Testis (tissue), 2 donors: ENCODE measurements at regions not wholly inside any gene's neighbourhood (a gene's known extent, or its start where the extent isn't known, plus 50 kb on each side); places are given as distances from the start of the nearest gene placed in this dataset.

Source experiments
- DNase-seq: peaks from one replicate; pipeline ENCODE4 v3.0.0-alpha.2; 2019
- H3K27ac ChIP-seq, 2 donors: fragments of 200-600 bp; sonication (generic); one replicate each; pipeline ENCODE4 v1.5.1; 2019
- H3K27me3 ChIP-seq: fragments of 200-600 bp; sonication (generic); one replicate; pipeline ENCODE4 v1.5.1; 2019
- H3K36me3 ChIP-seq: fragments of 200-600 bp; sonication (generic); one replicate; pipeline ENCODE4 v1.5.1; 2017; ENCODE audit warnings: low read depth; ENCODE audit errors: missing control alignments
- H3K4me1 ChIP-seq: fragments of 200-600 bp; sonication (generic); one replicate; pipeline ENCODE4 v1.5.1; 2019
- H3K4me3 ChIP-seq, 2 donors: fragments of 200-600 bp; sonication (generic); one replicate each; pipeline ENCODE4 v1.5.1; 2017 to 2019
- H3K9me3 ChIP-seq: fragments of 200-600 bp; sonication (generic); one replicate; pipeline ENCODE4 v1.5.1; 2017
- CTCF ChIP-seq, 3 experiments: fragments of 450-650 bp in 2 of 3; fragments of 200-600 bp in 1 of 3; sonication (generic) in 1 of 3; IDR thresholded peaks; one replicate each; pipeline ENCODE4 v1.5.1; 2016 to 2019; ENCODE audit warnings: antibody characterized with exemption in 3 of 3, mild to moderate bottlenecking in 2 of 3, moderate library complexity in 1 of 3
- POLR2A ChIP-seq: fragments of 450-650 bp; IDR thresholded peaks from one replicate; pipeline ENCODE4 v1.6.1; 2017; ENCODE audit warnings: antibody characterized with exemption, mild to moderate bottlenecking, moderate library complexity
- whole genome bisulfite sequencing, 2 donors: methylation state at CpG; one replicate each; pipeline ENCODE4 v1.1.5; 2018; 5-methylcytosine and 5-hydroxymethylcytosine counted together
- intact Hi-C: fragments of 100-400 bp; cut with DNase I; formaldehyde crosslinking; loops from one replicate; pipeline ENCODE4 v1.15.1; 2023; ENCODE audit warnings: low total_unique reads

DNA sequence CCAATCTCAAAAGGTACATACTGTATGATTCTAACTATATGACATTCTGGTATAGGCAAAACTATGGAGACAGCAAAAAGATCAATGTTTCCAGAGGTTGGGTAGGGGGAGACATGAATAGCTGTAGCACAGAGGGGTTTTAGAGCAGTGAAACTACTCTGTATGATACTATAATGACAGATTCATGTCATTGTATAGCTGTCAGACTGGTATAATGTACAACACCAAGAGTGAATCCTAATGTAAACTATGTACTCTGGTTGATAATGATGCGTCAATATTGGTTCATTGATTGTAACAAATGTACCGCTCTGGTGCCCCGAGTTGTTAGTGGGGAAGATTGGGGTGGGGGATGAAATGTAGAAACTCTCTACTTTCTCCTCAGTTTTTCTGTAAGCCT, 172.4 kb upstream of the SPOPL start:
- intact Hi-C loops = no loop called here
- WGBS, 2 donors = 91 to 99% methylated on average over 3 of the region's 3 CpGs
- no peak for DNase-seq
- Histone ChIP-seq H3K27me3 (no peaks in the 10 kb centered on the region), H3K36me3 (no peaks in the 10 kb centered on the region), H3K9me3 (no peaks in the 10 kb centered on the region), H3K27ac (no peak overlapping the region), H3K4me1 (no peaks in the 10 kb centered on the region), H3K4me3 (no peak overlapping the region)
- TF ChIP-seq CTCF (IDR thresholded peaks at IDR 0.05) (no peak), POLR2A (no peak)

DNA sequence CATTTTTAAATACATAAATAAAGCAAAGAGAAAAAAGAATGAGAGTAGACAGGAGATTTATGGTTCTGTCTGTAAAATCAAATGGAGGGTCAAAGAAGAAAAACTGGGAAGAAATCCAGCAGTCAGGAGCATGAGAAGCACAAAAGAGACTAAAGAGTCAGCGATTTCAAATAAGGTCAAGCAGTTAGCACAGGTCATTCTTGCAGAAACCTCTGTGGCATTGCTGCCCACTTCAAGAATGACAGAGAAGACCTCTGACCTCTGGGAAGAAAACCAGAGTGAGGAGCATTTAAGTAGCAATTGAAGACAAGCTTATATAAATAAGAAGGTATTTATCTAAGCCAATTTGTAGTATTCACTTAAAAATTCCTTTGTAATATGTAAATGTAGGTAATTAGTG, 172.0 kb upstream of the SPOPL start:
- no peak for DNase-seq
- no peak overlapping the region for H3K4me3 ChIP-seq
- no peaks in the 10 kb centered on the region for H3K36me3 ChIP-seq
- TF ChIP-seq POLR2A (no peak), CTCF (IDR thresholded peaks at IDR 0.05) (no peak)
- no peaks in the 10 kb centered on the region for H3K27me3 ChIP-seq
- WGBS, 2 donors = 30 to 48% methylated on average over 1 of the region's 1 CpG
- intact Hi-C loops = no loop called here
- H3K27ac ChIP-seq = no peak overlapping the region
- no peaks in the 10 kb centered on the region for H3K4me1 ChIP-seq
- H3K9me3 ChIP-seq = no peaks in the 10 kb centered on the region

DNA sequence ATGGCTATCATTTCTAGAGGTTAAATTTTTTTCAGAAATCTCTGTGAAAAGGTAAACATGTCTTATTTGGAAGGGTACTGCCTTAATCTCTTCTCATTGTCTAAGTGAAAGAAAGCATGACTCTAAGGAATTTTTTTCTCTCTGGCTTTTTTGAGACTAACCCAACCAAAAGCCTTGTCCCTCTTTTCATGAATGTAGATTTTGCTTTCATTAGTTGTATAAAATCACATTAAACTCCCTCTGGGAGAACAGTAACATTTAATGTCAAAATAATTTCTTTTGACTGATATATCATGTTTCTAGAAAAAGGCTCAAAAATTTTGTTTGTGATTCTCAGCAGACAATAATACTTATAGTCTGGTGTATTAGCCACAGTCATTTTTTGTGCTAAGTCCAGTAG, 168.4 kb upstream of the SPOPL start:
- intact Hi-C loops = no loop called here
- H3K9me3 ChIP-seq = no peaks in the 10 kb centered on the region

GRCh38 chr2:138333677-138334076, 167.9 kb upstream of the SPOPL start:
- H3K4me3 ChIP-seq = no peak overlapping the region
- no peaks in the 10 kb centered on the region for H3K9me3 ChIP-seq
- H3K4me1 ChIP-seq = no peaks in the 10 kb centered on the region
- H3K36me3 ChIP-seq = no peaks in the 10 kb centered on the region
- no peaks in the 10 kb centered on the region for H3K27me3 ChIP-seq
- no peak for DNase-seq
- no peak for TF ChIP-seq CTCF (IDR thresholded peaks at IDR 0.05)
- WGBS, 2 donors = 81 to 85% methylated on average over 1 of the region's 1 CpG
- no peak overlapping the region for H3K27ac ChIP-seq
- intact Hi-C loops = no loop called here

More for the DNA sequence above, 168.4 kb upstream of the SPOPL start:
- TF ChIP-seq POLR2A = no peak
- no peaks in the 10 kb centered on the region for H3K36me3 ChIP-seq
- no peak overlapping the region for H3K27ac ChIP-seq
- DNase-seq = no peak
- H3K4me1 ChIP-seq = no peaks in the 10 kb centered on the region
- no peaks in the 10 kb centered on the region for H3K27me3 ChIP-seq
- H3K4me3 ChIP-seq = no peak overlapping the region

GRCh38 chr2:138334323-138334722, 167.2 kb upstream of the SPOPL start:
- intact Hi-C loops = no loop called here
- Histone ChIP-seq H3K27ac (no peak overlapping the region), H3K36me3 (no peaks in the 10 kb centered on the region), H3K27me3 (no peaks in the 10 kb centered on the region), H3K4me1 (no peaks in the 10 kb centered on the region), H3K9me3 (no peaks in the 10 kb centered on the region), H3K4me3 (no peak overlapping the region)
- TF ChIP-seq POLR2A = no peak
- TF ChIP-seq CTCF (IDR thresholded peaks at IDR 0.05) = no peak
- no peak for DNase-seq
- 51 to 64% methylated on average over 3 of the region's 3 CpGs for WGBS, 2 donors
